ENCODE measurements at regions not wholly inside any gene's neighbourhood (a gene's known extent, or its start where the extent isn't known, plus 50 kb on each side); places are given as distances from the start of the nearest gene placed in this dataset.
"Not testable (repeated sequence)": the region's sequence is repeated elsewhere in the genome, so short reads cannot be mapped to it uniquely, and the experiment has no call there.

DNA sequence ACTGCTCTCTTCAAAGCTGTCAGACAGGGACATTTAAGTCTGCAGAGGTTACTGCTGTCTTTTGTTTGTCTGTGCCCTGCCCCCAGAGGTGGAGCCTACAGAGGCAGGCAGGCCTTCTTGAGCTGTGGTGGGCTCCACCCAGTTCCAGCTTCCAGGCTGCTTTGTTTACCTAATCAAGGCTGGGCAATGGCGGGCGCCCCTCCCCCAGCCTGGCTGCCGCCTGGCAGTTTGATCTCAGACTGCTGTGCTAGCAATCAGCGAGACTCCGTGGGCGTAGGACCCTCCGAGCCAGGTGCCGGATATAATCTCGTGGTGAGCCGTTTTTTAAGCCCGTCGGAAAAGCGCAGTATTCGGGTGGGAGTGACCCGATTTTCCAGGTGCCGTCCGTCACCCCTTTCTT, 942.3 kb downstream of the TLE1 start:
- not testable (repeated sequence) for TF ChIP-seq CBFB (CRISPR knock-in tag; IDR thresholded peaks at IDR 0.05); RBM39 (optimal IDR thresholded peaks at IDR 0.05; ENCODE audit: low read depth, low read length); TAF1 (IDR thresholded peaks at IDR 0.05; ENCODE audit: control insufficient read depth, extremely low read depth, insufficient read depth, low read length, severe bottlenecking); GABPB1 (CRISPR knock-in tag; IDR thresholded peaks at IDR 0.05); ZNF57 (CRISPR knock-in tag; IDR thresholded peaks at IDR 0.05); ZNF384 (IDR thresholded peaks at IDR 0.05; ENCODE audit: low read depth, low read length); SLC30A9 (CRISPR knock-in tag; IDR thresholded peaks at IDR 0.05); TAF7 (tag; IDR thresholded peaks at IDR 0.05); HDAC1 (IDR thresholded peaks at IDR 0.05); TEAD4 (IDR thresholded peaks at IDR 0.05; ENCODE audit: low read length); TEAD4 (CRISPR knock-in tag; IDR thresholded peaks at IDR 0.05; ENCODE audit: borderline replicate concordance); POLR2A (conservative IDR thresholded peaks at IDR 0.05)
